GM18511 (cell line): ENCODE measurements at regions not wholly inside any gene's neighbourhood (a gene's known extent, or its start where the extent isn't known, plus 50 kb on each side); places are given as distances from the start of the nearest gene placed in this dataset.

Source experiments
- ATAC-seq: cut with Tn5 transposase; IDR thresholded peaks from one replicate; pipeline ENCODE4 v1.9.1; 2021; ENCODE audit warnings: mild to moderate bottlenecking, moderate library complexity; ENCODE audit not compliant: unreplicated experiment

DNA sequence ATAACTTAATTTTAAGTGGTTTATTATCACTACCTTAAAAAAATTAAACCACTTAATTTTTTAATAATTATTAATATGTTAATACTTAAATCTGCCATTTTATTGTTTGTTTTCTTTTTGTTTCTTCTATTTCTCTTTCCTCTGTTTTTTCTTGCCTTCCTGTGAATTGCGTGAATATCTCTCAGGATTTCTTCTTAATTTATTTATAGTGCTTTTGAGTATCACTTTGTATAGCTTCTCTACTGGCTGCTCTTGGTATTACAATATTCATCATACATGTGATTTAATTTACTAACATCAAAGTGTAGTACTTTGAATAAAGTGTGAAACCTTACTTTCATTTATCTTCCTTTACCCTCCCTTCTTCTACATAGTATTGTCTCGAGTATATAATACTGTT lies 349.5 kb upstream of the CPXCR1 start:
- ATAC-seq = no peak

- no peak for ATAC-seq
These were observed 331.0 kb upstream of the CPXCR1 start for GRCh38 chrX:88416002-88416401.

GRCh38 chrX:88416965-88417364 lies 330.1 kb upstream of the CPXCR1 start:
- no peak for ATAC-seq

- ATAC-seq = no peak
These were observed 323.0 kb upstream of the CPXCR1 start for GRCh38 chrX:88424071-88424470.

- ATAC-seq = no peak
These were observed 322.5 kb upstream of the CPXCR1 start for GRCh38 chrX:88424541-88424940.

GRCh38 chrX:88425739-88426138 lies 321.3 kb upstream of the CPXCR1 start:
- ATAC-seq = no peak

DNA sequence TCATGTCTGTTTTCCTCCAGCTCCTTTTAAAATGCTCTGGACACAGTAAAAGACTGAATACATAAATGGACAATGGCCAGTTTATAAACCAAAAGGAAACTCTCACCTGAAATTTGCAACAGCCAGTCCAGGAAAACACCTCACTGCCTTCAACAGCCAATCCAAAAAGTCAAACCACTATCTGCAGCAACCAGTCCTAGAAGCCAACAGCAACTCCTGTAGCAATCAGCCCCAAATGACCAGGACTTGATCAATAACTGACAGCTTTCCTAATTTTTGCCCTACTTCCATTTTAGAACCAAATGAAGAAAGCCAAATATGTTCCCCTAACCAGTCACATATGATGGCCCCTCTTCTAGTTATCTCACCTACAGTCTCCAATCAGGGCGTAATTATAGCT lies 309.5 kb upstream of the CPXCR1 start:
- ATAC-seq = no peak

GRCh38 chrX:88438209-88438608 lies 308.8 kb upstream of the CPXCR1 start:
- ATAC-seq = no peak

DNA sequence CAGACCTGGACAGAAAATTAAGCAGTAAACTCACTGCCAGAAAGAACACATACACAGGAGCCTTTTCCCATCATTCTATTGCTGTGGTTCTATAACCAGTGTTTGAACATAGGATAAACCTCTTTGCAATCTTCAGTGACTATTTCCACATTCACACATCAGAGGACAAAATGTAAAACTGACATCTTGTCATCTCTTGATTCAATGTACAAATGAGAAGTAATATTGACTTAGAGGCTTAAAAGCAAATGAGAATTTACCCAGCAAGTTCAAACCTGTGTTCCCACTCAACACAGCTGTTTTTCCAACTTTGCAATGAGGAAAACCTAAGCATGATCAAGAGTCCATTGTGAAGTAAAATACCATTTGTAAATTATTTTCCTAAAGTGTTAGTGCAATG lies 307.1 kb upstream of the CPXCR1 start:
- no peak for ATAC-seq
